Small intestine (tissue), 7 donors: ENCODE measurements at regions not wholly inside any gene's neighbourhood (a gene's known extent, or its start where the extent isn't known, plus 50 kb on each side); places are given as distances from the start of the nearest gene placed in this dataset.

ENCODE experiments used
- DNase-seq, 2 donors: peaks; one replicate each; pipeline versions ENCODE4 v3.0.0 to v3.0.0-alpha.2; 2013
- FAIRE-seq: peaks from 2 replicates; lab custom pipeline; 2012; peaks lifted over from hg19 to GRCh38; lab: Jason Lieb, UNC
- H3K27ac ChIP-seq, 3 donors: one replicate each; pipeline ENCODE4 v1.5.1; 2013; ENCODE audit warnings: low read length in 2 of 3, mild to moderate bottlenecking in 2 of 3, control low read depth in 1 of 3, inconsistent platforms in 1 of 3, low read depth in 1 of 3, moderate library complexity in 1 of 3
- H3K27me3 ChIP-seq, 3 donors: one replicate each; pipeline ENCODE4 v1.6.1; 2013; ENCODE audit warnings: low read length in 3 of 3, inconsistent platforms in 1 of 3; ENCODE audit not compliant: control insufficient read depth in 3 of 3, insufficient read depth in 3 of 3
- H3K36me3 ChIP-seq, 3 donors: one replicate each; pipeline ENCODE4 v1.6.1; 2013; ENCODE audit warnings: low read length in 3 of 3, inconsistent platforms in 1 of 3, low read depth in 1 of 3, mild to moderate bottlenecking in 1 of 3, moderate library complexity in 1 of 3; ENCODE audit not compliant: control insufficient read depth in 3 of 3, insufficient read depth in 2 of 3
- H3K4me1 ChIP-seq, 3 donors: one replicate each; pipeline ENCODE4 v1.6.1; 2013; ENCODE audit warnings: low read length in 2 of 3, inconsistent platforms in 1 of 3, low read depth in 1 of 3, mild to moderate bottlenecking in 1 of 3, moderate library complexity in 1 of 3; ENCODE audit not compliant: control insufficient read depth in 3 of 3, insufficient read depth in 2 of 3
- H3K4me3 ChIP-seq, 3 donors: one replicate each; pipeline ENCODE4 v1.5.1; 2013; ENCODE audit warnings: low read length in 3 of 3, control low read depth in 1 of 3, inconsistent platforms in 1 of 3, low read depth in 1 of 3, mild to moderate bottlenecking in 1 of 3, moderate library complexity in 1 of 3
- H3K9me3 ChIP-seq, 2 donors: one replicate each; pipeline ENCODE4 v1.6.1; 2013; ENCODE audit warnings: low read depth in 1 of 2, low read length in 1 of 2; ENCODE audit not compliant: control insufficient read depth in 2 of 2, insufficient read depth in 1 of 2
- WGBS, 3 donors: extraction: QIAGEN DNeasy Blood & Tissue Kit; methylation state at CpG; one replicate each; pipeline ENCODE4 v1.1.7; 2013; 5-methylcytosine and 5-hydroxymethylcytosine counted together
- donor health status: healthy with polysubstance abuse.
- donor health status: control.
- donor health status: control.
- donor health status: Bipolar disorder and iron deficiency.
- donor health status: healthy.

GRCh38 chr18:51614033-51614432 is 416.6 kb upstream of the MEX3C start:
- Histone ChIP-seq H3K4me3 (no peak overlapping the region), H3K27me3 (no peaks in the 10 kb centered on the region), H3K36me3 (no peaks in the 10 kb centered on the region), H3K9me3 (no peaks in the 10 kb centered on the region), H3K4me1 (no peaks in the 10 kb centered on the region), H3K27ac (no peak overlapping the region)
- DNase-seq (peak in 1 of 2 donors; percentile 3), FAIRE-seq (no peak)
- WGBS, 3 donors, result 14 to 44% (median 29%) methylated on average over 5 of the region's 5 CpGs

DNA sequence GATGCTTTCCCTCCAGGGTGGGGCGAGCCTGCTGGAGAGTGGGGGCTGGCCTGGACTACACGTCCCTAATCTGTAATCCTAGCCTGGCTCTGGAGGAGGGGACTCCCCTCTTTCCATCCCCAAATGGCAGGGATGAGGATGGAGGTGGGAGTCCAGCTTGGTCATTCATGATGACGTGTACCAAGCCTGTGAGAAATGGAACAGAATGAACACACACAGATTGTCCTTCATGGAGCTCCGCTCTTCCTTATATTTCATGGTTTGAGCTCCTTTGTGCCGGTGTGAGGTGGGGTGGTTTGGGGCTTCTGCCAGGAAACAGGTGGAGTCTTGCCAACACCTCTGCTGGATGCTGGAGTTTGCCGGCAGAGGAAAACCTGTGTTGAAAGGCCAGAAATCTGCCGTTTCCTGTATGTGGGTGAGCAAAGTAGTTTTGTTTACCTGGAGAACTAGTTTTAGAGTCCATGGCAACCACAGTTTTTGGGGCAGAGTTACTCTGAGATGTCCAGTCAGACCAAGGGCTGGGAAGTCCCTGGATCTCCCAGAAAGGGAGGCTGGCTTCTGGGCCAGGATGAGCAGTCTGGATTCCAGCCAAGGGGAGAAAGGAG is 417.6 kb upstream of the MEX3C start:
- Histone ChIP-seq H3K27ac (no peak overlapping the region), H3K4me3 (no peak overlapping the region), H3K9me3 (no peaks in the 10 kb centered on the region), H3K27me3 (no peaks in the 10 kb centered on the region), H3K4me1 (no peaks in the 10 kb centered on the region), H3K36me3 (no peaks in the 10 kb centered on the region)
- peak in 1 of 2 donors; percentile 6 for DNase-seq
- WGBS, 3 donors, result 50 to 58% (median 55%) methylated on average over 7 of the region's 7 CpGs
- FAIRE-seq, result no peak

- no peak for FAIRE-seq
These were observed 419.7 kb upstream of the MEX3C start for GRCh38 chr18:51617167-51617566.

GRCh38 chr18:51617572-51618260 is 420.2 kb upstream of the MEX3C start:
- H3K4me1 ChIP-seq, result no peaks in the 10 kb centered on the region
- WGBS, 3 donors, result 54 to 73% (median 68%) methylated on average over 2 of the region's 2 CpGs
- no peaks in the 10 kb centered on the region for H3K36me3 ChIP-seq
- peaks cover 0 to 6% (median 0%) of the 10 kb centered on the region in 3 donors for H3K27me3 ChIP-seq
- FAIRE-seq (no peak), DNase-seq (no peak)
- no peak overlapping the region for H3K4me3 ChIP-seq
- H3K27ac ChIP-seq, result no peak overlapping the region
- no peaks in the 10 kb centered on the region for H3K9me3 ChIP-seq

More at GRCh38 chr18:51617167-51617566, 419.7 kb upstream of the MEX3C start:
- no peaks in the 10 kb centered on the region for H3K9me3 ChIP-seq
- DNase-seq, result no peak
- no peaks in the 10 kb centered on the region for H3K36me3 ChIP-seq
- H3K4me3 ChIP-seq, result no peak overlapping the region
- no peak overlapping the region for H3K27ac ChIP-seq
- peaks cover 0 to 4% (median 0%) of the 10 kb centered on the region in 3 donors for H3K27me3 ChIP-seq
- WGBS, 3 donors, result 44 to 56% (median 48%) methylated on average over 4 of the region's 4 CpGs
- no peaks in the 10 kb centered on the region for H3K4me1 ChIP-seq

DNA sequence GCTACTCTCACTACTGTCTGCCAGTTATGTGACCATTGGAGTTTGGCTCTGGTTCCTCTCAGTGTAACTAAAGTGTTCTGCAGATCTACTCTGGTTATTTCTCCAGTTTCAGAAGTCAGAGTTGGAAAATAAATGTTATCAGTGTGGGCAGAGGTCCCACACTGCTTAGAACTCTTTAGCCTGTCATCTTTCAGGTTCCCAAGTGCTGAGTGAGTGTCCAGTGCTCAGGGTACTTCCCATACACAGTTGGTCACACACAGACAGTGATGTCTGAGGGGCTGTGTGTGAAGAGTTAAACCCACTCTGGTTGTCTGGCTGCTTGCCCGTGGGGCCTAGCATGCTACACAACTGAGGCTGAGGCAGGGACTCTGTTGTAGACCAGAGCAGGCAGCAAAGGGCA is 421.8 kb upstream of the MEX3C start:
- FAIRE-seq, result no peak

GRCh38 chr18:51621113-51621863 is 423.8 kb upstream of the MEX3C start:
- WGBS, 3 donors, result 37 to 43% (median 39%) methylated on average over 14 of the region's 14 CpGs
- H3K9me3 ChIP-seq, result no peaks in the 10 kb centered on the region
- H3K4me1 ChIP-seq, result no peaks in the 10 kb centered on the region
- H3K27ac ChIP-seq, result no peak overlapping the region
- H3K4me3 ChIP-seq, result no peak overlapping the region
- DNase-seq (peak; percentile 33 to 56), FAIRE-seq (no peak)
- peaks cover 0 to 13% (median 2%) of the 10 kb centered on the region in 3 donors for H3K27me3 ChIP-seq
- no peaks in the 10 kb centered on the region for H3K36me3 ChIP-seq

More for the DNA sequence above, 421.8 kb upstream of the MEX3C start:
- no peaks in the 10 kb centered on the region for H3K4me1 ChIP-seq
- no peak for DNase-seq
- H3K9me3 ChIP-seq, result no peaks in the 10 kb centered on the region
- H3K4me3 ChIP-seq, result no peak overlapping the region
- WGBS, 3 donors, result 39 to 58% (median 44%) methylated on average over 1 of the region's 1 CpG
- H3K36me3 ChIP-seq, result no peaks in the 10 kb centered on the region
- H3K27me3 ChIP-seq, result peaks cover 0 to 9% (median 2%) of the 10 kb centered on the region in 3 donors
- no peak overlapping the region for H3K27ac ChIP-seq

- H3K27me3 ChIP-seq, result peaks cover 0 to 13% (median 2%) of the 10 kb centered on the region in 3 donors
- FAIRE-seq (no peak), DNase-seq (no peak)
- no peaks in the 10 kb centered on the region for H3K36me3 ChIP-seq
- no peaks in the 10 kb centered on the region for H3K9me3 ChIP-seq
- 39 to 43% (median 39%) methylated on average over 5 of the region's 5 CpGs for WGBS, 3 donors
- H3K27ac ChIP-seq, result no peak overlapping the region
- H3K4me1 ChIP-seq, result no peaks in the 10 kb centered on the region
- H3K4me3 ChIP-seq, result no peak overlapping the region
These were observed 424.3 kb upstream of the MEX3C start for GRCh38 chr18:51621864-51622160.

DNA sequence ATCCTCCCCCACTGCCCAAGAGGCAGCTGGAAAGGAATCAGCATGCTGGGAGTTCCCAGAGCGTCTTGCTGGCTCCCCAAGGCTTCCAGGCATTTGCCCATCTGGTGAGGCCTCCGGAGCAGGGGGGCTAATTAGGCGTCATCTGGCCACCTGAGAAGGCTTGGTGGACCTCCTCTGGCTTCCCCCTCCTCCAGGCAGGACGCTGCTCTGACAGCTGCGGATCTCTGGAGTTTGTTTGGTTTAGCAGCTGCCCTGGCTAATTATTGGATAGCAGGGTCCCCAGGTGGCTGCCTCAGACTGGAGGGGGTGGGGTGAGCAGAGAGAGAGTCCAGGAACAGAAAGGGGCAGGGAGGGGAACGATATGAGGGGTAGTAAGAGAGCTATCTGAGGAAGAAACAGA is 425.2 kb upstream of the MEX3C start:
- Histone ChIP-seq H3K9me3 (no peaks in the 10 kb centered on the region), H3K27me3 (peaks cover 0 to 13% (median 2%) of the 10 kb centered on the region in 3 donors), H3K36me3 (no peaks in the 10 kb centered on the region), H3K4me3 (no peak overlapping the region), H3K27ac (no peak overlapping the region), H3K4me1 (no peaks in the 10 kb centered on the region)
- WGBS, 3 donors, result 10 to 18% (median 16%) methylated on average over 6 of the region's 6 CpGs
- DNase-seq, result no peak
- no peak for FAIRE-seq
